Prostate gland (tissue), 2 donors: ENCODE measurements at regions not wholly inside any gene's neighbourhood (a gene's known extent, or its start where the extent isn't known, plus 50 kb on each side); places are given as distances from the start of the nearest gene placed in this dataset.

Experiments
- POLR2A ChIP-seq: fragments of 450-650 bp; IDR thresholded peaks from one replicate; pipeline ENCODE4 v1.6.1; 2016; ENCODE audit warnings: antibody characterized with exemption, mild to moderate bottlenecking
- TF ChIP-seq, protein P1 (sequence below), 4 experiments: fragments of 200-600 bp in 2 of 4; fragments of 450-650 bp in 2 of 4; sonication (generic) in 2 of 4; IDR thresholded peaks; 1 replicate in 3 of 4; 2 replicates in 1 of 4; pipeline ENCODE4 v1.5.1; 2016 to 2019; ENCODE audit warnings: antibody characterized with exemption in 4 of 4, mild to moderate bottlenecking in 2 of 4, moderate library complexity in 2 of 4

DNA sequence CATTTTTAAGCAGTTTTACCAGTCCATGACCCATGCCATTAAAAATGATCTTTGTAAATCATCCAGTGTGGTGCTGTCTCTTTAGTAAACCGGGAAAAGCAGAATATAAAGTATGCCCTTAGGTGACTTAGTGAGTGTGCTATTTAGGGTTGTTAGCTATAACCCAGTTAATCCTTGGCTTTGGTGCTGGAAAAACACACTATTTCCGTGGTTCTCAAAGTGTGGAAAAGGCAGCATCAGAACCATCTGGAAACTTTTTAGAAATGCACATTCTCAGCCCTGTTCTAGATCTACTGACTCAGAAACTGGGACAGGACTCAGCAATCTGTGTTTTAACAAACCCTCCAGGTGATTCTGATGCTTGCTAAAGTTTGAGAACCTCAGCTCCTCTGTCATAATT is 123.6 kb upstream of the ZNF608 start:
- TF ChIP-seq POLR2A: no peak
- TF ChIP-seq, protein P1, sequence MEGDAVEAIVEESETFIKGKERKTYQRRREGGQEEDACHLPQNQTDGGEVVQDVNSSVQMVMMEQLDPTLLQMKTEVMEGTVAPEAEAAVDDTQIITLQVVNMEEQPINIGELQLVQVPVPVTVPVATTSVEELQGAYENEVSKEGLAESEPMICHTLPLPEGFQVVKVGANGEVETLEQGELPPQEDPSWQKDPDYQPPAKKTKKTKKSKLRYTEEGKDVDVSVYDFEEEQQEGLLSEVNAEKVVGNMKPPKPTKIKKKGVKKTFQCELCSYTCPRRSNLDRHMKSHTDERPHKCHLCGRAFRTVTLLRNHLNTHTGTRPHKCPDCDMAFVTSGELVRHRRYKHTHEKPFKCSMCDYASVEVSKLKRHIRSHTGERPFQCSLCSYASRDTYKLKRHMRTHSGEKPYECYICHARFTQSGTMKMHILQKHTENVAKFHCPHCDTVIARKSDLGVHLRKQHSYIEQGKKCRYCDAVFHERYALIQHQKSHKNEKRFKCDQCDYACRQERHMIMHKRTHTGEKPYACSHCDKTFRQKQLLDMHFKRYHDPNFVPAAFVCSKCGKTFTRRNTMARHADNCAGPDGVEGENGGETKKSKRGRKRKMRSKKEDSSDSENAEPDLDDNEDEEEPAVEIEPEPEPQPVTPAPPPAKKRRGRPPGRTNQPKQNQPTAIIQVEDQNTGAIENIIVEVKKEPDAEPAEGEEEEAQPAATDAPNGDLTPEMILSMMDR (IDR thresholded peaks at IDR 0.05): no peak
